A673 (cell line): ENCODE measurements at regions not wholly inside any gene's neighbourhood (a gene's known extent, or its start where the extent isn't known, plus 50 kb on each side); places are given as distances from the start of the nearest gene placed in this dataset.

Source experiments
- EZH2 ChIP-seq: fragments of 200-600 bp; sonication (generic); IDR thresholded peaks from 2 replicates; pipeline ENCODE4 v1.6.1; 2017; ENCODE audit warnings: borderline replicate concordance, low read depth, mild to moderate bottlenecking, mixed read lengths, antibody characterized with exemption, low read length; ENCODE audit not compliant: poor library complexity, severe bottlenecking
- TF ChIP-seq, protein P1 (sequence below): fragments of 300-800, 200-600 bp; sonication (generic); conservative IDR thresholded peaks from 2 replicates; pipeline ENCODE4 v1.5.1; 2017; ENCODE audit warnings: low read depth, mild to moderate bottlenecking, antibody characterized with exemption, low read length, moderate library complexity, mixed read lengths

DNA sequence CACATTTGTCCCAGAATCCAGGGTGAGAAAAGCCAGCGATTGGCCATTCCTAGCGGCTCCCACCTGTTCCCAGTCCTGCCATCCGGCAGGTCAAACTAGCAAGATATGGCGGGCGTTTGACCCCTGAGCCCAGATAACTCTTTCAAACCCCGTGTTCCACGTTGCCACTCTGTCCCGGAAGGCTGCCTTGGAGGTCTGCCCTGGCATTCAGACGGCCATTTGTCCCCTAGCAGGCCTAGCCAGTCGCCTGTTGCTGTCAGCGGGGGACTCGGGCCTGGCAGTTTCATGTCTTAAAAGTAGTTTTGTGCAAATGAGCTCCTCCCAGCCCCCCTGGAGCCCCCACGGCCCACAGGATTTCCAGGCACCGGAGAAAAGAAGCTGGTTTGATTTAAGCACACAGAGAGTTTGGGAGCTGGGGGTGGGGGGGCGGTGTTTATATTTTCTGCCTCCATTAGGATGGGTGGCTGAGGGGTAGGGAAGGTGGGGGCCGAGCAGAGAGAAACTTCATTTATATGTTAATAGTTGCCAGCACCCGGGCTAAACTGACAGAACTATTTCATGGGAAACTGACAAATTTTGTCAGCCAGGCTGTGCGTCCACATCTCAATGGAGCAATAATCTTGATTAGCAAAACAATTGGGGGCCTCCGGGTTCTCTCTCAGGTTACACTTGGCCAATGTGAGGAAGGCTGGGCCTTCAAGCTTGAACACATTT lies 240.9 kb upstream of the SALL1 start:
- TF ChIP-seq, protein P1, sequence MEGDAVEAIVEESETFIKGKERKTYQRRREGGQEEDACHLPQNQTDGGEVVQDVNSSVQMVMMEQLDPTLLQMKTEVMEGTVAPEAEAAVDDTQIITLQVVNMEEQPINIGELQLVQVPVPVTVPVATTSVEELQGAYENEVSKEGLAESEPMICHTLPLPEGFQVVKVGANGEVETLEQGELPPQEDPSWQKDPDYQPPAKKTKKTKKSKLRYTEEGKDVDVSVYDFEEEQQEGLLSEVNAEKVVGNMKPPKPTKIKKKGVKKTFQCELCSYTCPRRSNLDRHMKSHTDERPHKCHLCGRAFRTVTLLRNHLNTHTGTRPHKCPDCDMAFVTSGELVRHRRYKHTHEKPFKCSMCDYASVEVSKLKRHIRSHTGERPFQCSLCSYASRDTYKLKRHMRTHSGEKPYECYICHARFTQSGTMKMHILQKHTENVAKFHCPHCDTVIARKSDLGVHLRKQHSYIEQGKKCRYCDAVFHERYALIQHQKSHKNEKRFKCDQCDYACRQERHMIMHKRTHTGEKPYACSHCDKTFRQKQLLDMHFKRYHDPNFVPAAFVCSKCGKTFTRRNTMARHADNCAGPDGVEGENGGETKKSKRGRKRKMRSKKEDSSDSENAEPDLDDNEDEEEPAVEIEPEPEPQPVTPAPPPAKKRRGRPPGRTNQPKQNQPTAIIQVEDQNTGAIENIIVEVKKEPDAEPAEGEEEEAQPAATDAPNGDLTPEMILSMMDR = no peak
- TF ChIP-seq EZH2 = no peak
